GM12872 (cell line): ENCODE measurements at regions not wholly inside any gene's neighbourhood (a gene's known extent, or its start where the extent isn't known, plus 50 kb on each side); places are given as distances from the start of the nearest gene placed in this dataset.

Experiments
- CTCF ChIP-seq: IDR thresholded peaks from 3 replicates; pipeline ENCODE4 v1.5.1; 2011; ENCODE audit warnings: low read depth, mild to moderate bottlenecking, low read length, moderate library complexity; ENCODE audit not compliant: insufficient read depth

- no peak for TF ChIP-seq CTCF
Observed at GRCh38 chr2:234702731-234703225, 205.9 kb upstream of the ARL4C start.

GRCh38 chr2:234701841-234702240 lies 205.0 kb upstream of the ARL4C start:
- no peak for TF ChIP-seq CTCF

GRCh38 chr2:234701421-234701820 lies 204.5 kb upstream of the ARL4C start:
- no peak for TF ChIP-seq CTCF

- TF ChIP-seq CTCF, result no peak
Observed at GRCh38 chr2:234699456-234699855, 202.6 kb upstream of the ARL4C start.

GRCh38 chr2:234695981-234696380 lies 199.1 kb upstream of the ARL4C start:
- TF ChIP-seq CTCF, result no peak

- no peak for TF ChIP-seq CTCF
Observed at GRCh38 chr2:234694244-234695013, 197.5 kb upstream of the ARL4C start.

GRCh38 chr2:234691968-234692955 lies 195.4 kb upstream of the ARL4C start:
- no peak for TF ChIP-seq CTCF
